H9 (cell line): ENCODE measurements at regions not wholly inside any gene's neighbourhood (a gene's known extent, or its start where the extent isn't known, plus 50 kb on each side); places are given as distances from the start of the nearest gene placed in this dataset.

Experiments
- DNase-seq: peaks from one replicate; pipeline ENCODE4 v3.0.0-alpha.2; 2017
- H2AFZ ChIP-seq: one replicate; pipeline ENCODE4 v1.6.1; 2013; ENCODE audit warnings: mild to moderate bottlenecking, low read length, control low read depth, moderate library complexity
- H2AK5ac ChIP-seq: 2 replicates; pipeline ENCODE4 v1.6.1; 2013; ENCODE audit warnings: low read length, control low read depth, mixed read lengths; ENCODE audit not compliant: insufficient read length
- H2BK120ac ChIP-seq: one replicate; pipeline ENCODE4 v1.6.1; 2013; ENCODE audit warnings: low read depth, mild to moderate bottlenecking, low read length, control low read depth, inconsistent platforms; ENCODE audit not compliant: poor library complexity, severe bottlenecking
- H2BK12ac ChIP-seq: 2 replicates; pipeline ENCODE4 v1.6.1; 2013; ENCODE audit warnings: low read length, control low read depth, mixed read lengths, low read depth; ENCODE audit not compliant: insufficient read length
- H2BK15ac ChIP-seq: 2 replicates; pipeline ENCODE4 v1.6.1; 2013; ENCODE audit warnings: low read depth, low read length, control low read depth
- H2BK20ac ChIP-seq: one replicate; pipeline ENCODE4 v1.6.1; 2013; ENCODE audit warnings: low read depth, mild to moderate bottlenecking, low read length, control low read depth, inconsistent platforms; ENCODE audit not compliant: poor library complexity, severe bottlenecking
- H2BK5ac ChIP-seq: 2 replicates; pipeline ENCODE4 v1.6.1; 2013; ENCODE audit warnings: low read length, control low read depth, mixed read lengths; ENCODE audit not compliant: insufficient read length
- H3K14ac ChIP-seq: 2 replicates; pipeline ENCODE4 v1.6.1; 2013; ENCODE audit warnings: low read length, control low read depth; ENCODE audit not compliant: insufficient read depth
- H3K18ac ChIP-seq: 2 replicates; pipeline ENCODE4 v1.6.1; 2013; ENCODE audit warnings: low read depth, mild to moderate bottlenecking, mixed read lengths, low read length, control low read depth; ENCODE audit not compliant: insufficient read length
- H3K23ac ChIP-seq: 2 replicates; pipeline ENCODE4 v1.6.1; 2013; ENCODE audit warnings: low read length, control low read depth, mixed read lengths, low read depth; ENCODE audit not compliant: insufficient read length
- H3K23me2 ChIP-seq: 2 replicates; pipeline ENCODE4 v1.6.1; 2013; ENCODE audit warnings: low read depth, mild to moderate bottlenecking, mixed read lengths, low read length, control low read depth; ENCODE audit not compliant: insufficient read length, poor library complexity, severe bottlenecking
- H3K27ac ChIP-seq: 2 replicates; pipeline ENCODE4 v1.5.1; 2013; ENCODE audit warnings: low read length, control low read depth, mixed read lengths, low read depth; ENCODE audit not compliant: insufficient read length
- H3K27me3 ChIP-seq: 2 replicates; pipeline ENCODE4 v1.6.1; 2013; ENCODE audit warnings: low read length, control low read depth, inconsistent platforms; ENCODE audit not compliant: insufficient read depth
- H3K4ac ChIP-seq: 2 replicates; pipeline ENCODE4 v1.6.1; 2013; ENCODE audit warnings: low read depth, mild to moderate bottlenecking, control low read depth, inconsistent platforms, low read length, moderate library complexity
- H3K4me1 ChIP-seq: 2 replicates; pipeline ENCODE4 v1.6.1; 2013; ENCODE audit warnings: low read length, control low read depth, inconsistent platforms; ENCODE audit not compliant: insufficient read depth
- H3K4me2 ChIP-seq: 2 replicates; pipeline ENCODE4 v1.6.1; 2013; ENCODE audit warnings: low read length, control low read depth, mixed read lengths; ENCODE audit not compliant: insufficient read length, insufficient read depth
- H3K56ac ChIP-seq: 2 replicates; pipeline ENCODE4 v1.6.1; 2013; ENCODE audit warnings: low read depth, mild to moderate bottlenecking, mixed read lengths, low read length, control low read depth; ENCODE audit not compliant: insufficient read length
- H3K79me1 ChIP-seq: 2 replicates; pipeline ENCODE4 v1.6.1; 2013; ENCODE audit warnings: low read depth, mild to moderate bottlenecking, moderate library complexity, low read length, control low read depth, inconsistent platforms; ENCODE audit not compliant: insufficient read depth, poor library complexity, severe bottlenecking
- H3K79me2 ChIP-seq: 2 replicates; pipeline ENCODE4 v1.6.1; 2013; ENCODE audit warnings: low read length, control low read depth, inconsistent platforms; ENCODE audit not compliant: insufficient read depth
- H3K9ac ChIP-seq: 2 replicates; pipeline ENCODE4 v1.6.1; 2013; ENCODE audit warnings: low read length, control low read depth, mixed read lengths; ENCODE audit not compliant: insufficient read length; ENCODE audit errors: extremely low read depth
- H3K9me3 ChIP-seq: one replicate; pipeline ENCODE4 v1.6.1; 2013; ENCODE audit warnings: low read depth, low read length, inconsistent platforms; ENCODE audit not compliant: control insufficient read depth
- H3T11ph ChIP-seq: one replicate; pipeline ENCODE4 v1.6.1; 2013; ENCODE audit warnings: mild to moderate bottlenecking, low read length, control low read depth, inconsistent platforms
- H4K20me1 ChIP-seq: one replicate; pipeline ENCODE4 v1.6.1; 2013; ENCODE audit not compliant: control insufficient read depth, insufficient read length, insufficient read depth
- H4K5ac ChIP-seq: 2 replicates; pipeline ENCODE4 v1.6.1; 2013; ENCODE audit warnings: low read depth, mild to moderate bottlenecking, mixed read lengths, low read length, control low read depth; ENCODE audit not compliant: insufficient read length
- H4K8ac ChIP-seq: replicated peaks from 2 replicates; pipeline ENCODE4 v1.6.1; 2013; ENCODE audit warnings: low read length, control low read depth, mixed read lengths, low read depth; ENCODE audit not compliant: insufficient read length
- H4K91ac ChIP-seq: 2 replicates; pipeline ENCODE4 v1.6.1; 2013; ENCODE audit warnings: low read depth, mild to moderate bottlenecking, moderate library complexity, mixed read lengths, low read length, control low read depth; ENCODE audit not compliant: insufficient read length
- H3K27ac Mint-ChIP-seq, 3 experiments: 2 replicates in 2 of 3; 3 replicates in 1 of 3; pipeline ENCODE4 v1.8.0; 2020 to 2021; ENCODE audit warnings: mixed read lengths in 3 of 3, mild to moderate bottlenecking in 1 of 3, moderate library complexity in 1 of 3
- H3K27me3 Mint-ChIP-seq: 2 replicates; pipeline ENCODE4 v1.8.0; 2021; ENCODE audit warnings: low read depth, mild to moderate bottlenecking, moderate library complexity, mixed read lengths
- H3K36me3 Mint-ChIP-seq, 3 experiments: 2 replicates in 2 of 3; 3 replicates in 1 of 3; pipeline ENCODE4 v1.8.0; 2020 to 2021; ENCODE audit warnings: low read depth in 3 of 3, mixed read lengths in 3 of 3; ENCODE audit not compliant: insufficient read depth in 1 of 3
- H3K4me1 Mint-ChIP-seq, 2 experiments: 2 replicates each; pipeline ENCODE4 v1.8.0; 2020; ENCODE audit warnings: mixed read lengths in 2 of 2
- H3K4me3 Mint-ChIP-seq, 2 experiments: 2 replicates in 1 of 2; 3 replicates in 1 of 2; pipeline ENCODE4 v1.8.0; 2020 to 2021; ENCODE audit warnings: mild to moderate bottlenecking in 2 of 2, mixed read lengths in 2 of 2, moderate library complexity in 1 of 2
- H3K9me3 Mint-ChIP-seq, 2 experiments: 2 replicates in 1 of 2; 3 replicates in 1 of 2; pipeline ENCODE4 v1.8.0; 2020; ENCODE audit warnings: mild to moderate bottlenecking in 2 of 2, mixed read lengths in 2 of 2, moderate library complexity in 1 of 2
- CTCF ChIP-seq: fragments of 200-600 bp; sonication (generic); conservative IDR thresholded peaks from 3 replicates; pipeline ENCODE4 v1.8.0; 2021; ENCODE audit warnings: antibody characterized with exemption, mild to moderate bottlenecking
- WGBS: extraction: QIAGEN DNeasy Blood & Tissue Kit; methylation state at CpG from one replicate; pipeline ENCODE4 v1.1.7; 2013; ENCODE audit warnings: missing lambda C conversion rate, low lambda C conversion rate, mixed read lengths; ENCODE audit not compliant: insufficient read length; ENCODE audit errors: extremely low coverage; 5-methylcytosine and 5-hydroxymethylcytosine counted together

- Histone ChIP-seq H3T11ph (no peak overlapping the region), H4K91ac (no peak overlapping the region), H4K5ac (no peak overlapping the region), H3K23me2 (no peaks in the 10 kb centered on the region), H2BK15ac (no peak overlapping the region), H3K4me1 (no peaks in the 10 kb centered on the region), H4K8ac (no peak overlapping the region), H3K9me3 (no peaks in the 10 kb centered on the region), H3K4me2 (no peak overlapping the region), H2BK20ac (no peak overlapping the region), H3K18ac (no peak overlapping the region), H2BK5ac (no peak overlapping the region), H3K56ac (no peak overlapping the region), H3K27me3 (no peaks in the 10 kb centered on the region), H3K79me2 (no peaks in the 10 kb centered on the region), H2BK12ac (no peak overlapping the region), H3K4ac (no peak overlapping the region), H3K9ac (no peak overlapping the region), H2AK5ac (no peak overlapping the region), H3K79me1 (no peaks in the 10 kb centered on the region), H3K27ac (no peak overlapping the region), H3K14ac (no peak overlapping the region), H2BK120ac (no peak overlapping the region), H2AFZ (no peak overlapping the region), H3K23ac (no peak overlapping the region), H4K20me1 (no peaks in the 10 kb centered on the region)
- Mint-ChIP-seq H3K4me1 (peaks cover 3 to 4% of the 10 kb centered on the region in 2 experiments; a peak in 1 of 4 replicates), H3K27ac (no peak overlapping the region), H3K9me3 (no peaks in the 10 kb centered on the region), H3K27me3 (no peaks in the 10 kb centered on the region), H3K4me3 (no peak overlapping the region), H3K36me3 (no peaks in the 10 kb centered on the region)
- TF ChIP-seq CTCF = no peak
- DNase-seq = no peak
- no CpG with 5 or more reads among the region's 2 CpGs for WGBS
These were observed 246.1 kb upstream of the MIR17HG start for GRCh38 chr13:91101381-91101780.
